Activated CD4-positive, alpha-beta T cell treated with anti-CD3 and anti-CD28 coated beads for 24 hours (primary cell): ENCODE measurements at regions not wholly inside any gene's neighbourhood (a gene's known extent, or its start where the extent isn't known, plus 50 kb on each side); places are given as distances from the start of the nearest gene placed in this dataset.

Experiments used
- DNase-seq, 2 donors: peaks; one replicate each; pipeline ENCODE4 v3.0.0-alpha.2; 2020; ENCODE audit warnings: low read depth in 2 of 2

- DNase-seq, result no peak
These were observed 447.0 kb downstream of the SLC16A7 start for GRCh38 chr12:60042835-60043234.

DNA sequence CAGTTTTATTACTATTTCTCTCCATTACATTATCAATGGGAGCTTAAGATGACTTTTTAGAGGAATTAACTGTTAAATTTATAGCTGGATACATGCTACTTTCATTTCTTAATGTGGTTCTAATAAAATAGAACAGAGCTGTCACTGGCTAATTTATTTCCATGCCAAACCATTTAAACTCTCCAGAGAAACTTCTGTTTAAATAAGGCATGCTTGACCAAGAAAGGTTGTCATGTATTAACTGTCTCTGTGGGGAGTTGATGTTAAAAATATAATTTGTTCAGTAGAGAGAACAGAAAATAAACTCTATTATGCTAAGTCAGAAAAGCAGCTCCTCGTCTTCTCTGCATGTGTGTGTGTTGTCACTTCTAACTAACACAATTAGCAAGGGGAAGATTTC is 447.4 kb downstream of the SLC16A7 start:
- DNase-seq, result no peak

- DNase-seq, result no peak
These were observed 456.7 kb downstream of the SLC16A7 start for GRCh38 chr12:60052483-60052882.

DNA sequence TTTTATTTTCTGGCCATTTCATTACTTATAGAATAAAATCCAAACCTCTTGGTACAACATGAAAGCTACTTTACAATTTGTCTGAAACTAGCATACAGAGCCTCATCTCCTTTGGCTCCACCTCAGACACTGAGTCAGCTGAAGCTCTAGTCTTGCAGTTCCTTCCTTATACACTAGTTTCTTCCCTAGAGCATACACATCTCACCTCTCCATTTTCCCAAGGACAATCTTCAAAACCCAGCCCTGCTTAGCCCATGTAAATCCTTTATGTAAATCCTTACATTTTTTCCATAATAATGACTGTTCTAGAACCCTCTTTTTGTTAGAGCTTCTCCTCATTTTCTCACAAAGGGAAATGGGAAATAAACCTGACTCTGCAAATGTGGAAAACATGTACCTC is 463.4 kb downstream of the SLC16A7 start:
- no peak for DNase-seq

- no peak for DNase-seq
These were observed 470.8 kb downstream of the SLC16A7 start for GRCh38 chr12:60066655-60067054.

DNA sequence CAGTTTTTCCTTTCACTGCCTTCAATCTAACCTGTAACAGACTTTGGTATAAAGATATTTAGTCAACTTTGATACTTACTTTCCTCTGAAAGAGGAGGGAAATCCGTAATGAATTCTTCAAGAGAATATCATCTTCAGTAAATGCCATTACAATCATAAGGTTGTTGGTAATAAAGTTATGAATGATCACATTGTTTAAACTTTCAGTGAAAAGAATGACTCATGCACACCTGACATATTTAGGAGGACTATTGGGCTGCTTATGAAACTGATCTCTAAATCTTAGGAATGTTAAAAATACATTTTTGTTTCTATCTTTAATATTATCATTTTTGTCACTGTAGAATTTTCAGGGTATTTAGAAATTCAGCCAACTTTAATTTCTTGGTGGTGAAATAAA is 474.7 kb downstream of the SLC16A7 start:
- no peak for DNase-seq

DNA sequence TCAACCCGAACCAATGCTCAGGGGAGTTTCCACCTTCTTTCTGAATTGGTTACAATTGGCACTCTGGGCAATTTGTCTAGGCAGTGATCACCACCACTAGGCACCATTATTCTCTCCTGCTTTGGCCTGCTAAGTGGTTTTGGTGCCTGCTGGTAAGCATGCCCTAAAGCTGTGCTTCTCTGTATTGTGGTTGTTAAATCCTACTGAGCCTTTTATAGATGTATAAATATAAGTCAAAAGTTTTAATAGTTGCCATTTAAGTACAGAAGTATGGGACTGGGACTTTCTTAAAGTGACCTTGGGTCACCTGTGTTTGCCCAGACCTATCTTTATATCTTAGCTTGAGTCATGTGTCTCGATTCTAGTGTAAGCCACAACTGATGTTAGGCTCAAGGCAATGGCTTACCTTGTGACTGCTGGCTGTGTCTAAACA is 475.9 kb downstream of the SLC16A7 start:
- no peak for DNase-seq

DNA sequence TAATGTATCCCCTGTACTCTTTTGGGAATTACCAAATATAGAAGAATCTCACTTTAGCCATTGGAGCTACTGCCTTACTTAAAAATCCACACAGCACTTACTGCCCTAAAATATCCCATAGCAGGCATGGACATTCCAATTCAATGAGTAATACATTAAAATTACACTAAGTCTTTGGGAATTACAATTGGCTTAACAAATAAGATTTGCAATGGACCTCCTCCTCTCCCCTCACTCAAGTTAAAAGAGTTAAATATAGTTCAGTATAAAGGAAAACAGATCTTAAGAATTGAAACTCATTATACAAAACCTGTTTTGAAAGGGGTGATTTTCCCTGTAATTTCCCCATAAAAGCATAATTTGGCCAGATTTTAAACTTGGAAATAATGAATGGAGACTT is 477.1 kb downstream of the SLC16A7 start:
- DNase-seq, result no peak

DNA sequence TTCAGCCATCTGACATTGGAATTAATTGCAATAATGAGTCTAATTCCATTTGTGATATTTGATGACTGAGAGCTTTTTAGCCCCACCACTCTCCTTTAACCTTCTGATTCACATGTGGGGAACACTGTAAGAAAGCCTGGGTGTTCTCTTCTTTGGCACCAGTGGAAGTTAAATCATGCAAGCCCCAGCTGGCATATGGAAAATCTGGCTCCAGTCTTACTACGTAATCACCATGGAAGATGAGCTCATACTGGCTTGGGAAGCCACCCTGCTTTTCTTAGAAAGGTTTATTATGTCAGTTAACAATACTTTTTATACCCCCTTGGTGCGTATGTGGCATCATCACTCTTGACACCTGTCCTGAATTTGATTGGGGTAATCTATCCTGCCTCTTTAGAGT is 479.3 kb downstream of the SLC16A7 start:
- no peak for DNase-seq

- no peak for DNase-seq
These were observed 482.2 kb downstream of the SLC16A7 start for GRCh38 chr12:60078026-60078425.

GRCh38 chr12:60093428-60093827 is 497.6 kb downstream of the SLC16A7 start:
- DNase-seq, result no peak

- DNase-seq, result no peak
These were observed 498.6 kb downstream of the SLC16A7 start for GRCh38 chr12:60094436-60094835.

- no peak for DNase-seq
These were observed 500.9 kb downstream of the SLC16A7 start for GRCh38 chr12:60096727-60097126.

GRCh38 chr12:60100160-60100559 is 504.3 kb downstream of the SLC16A7 start:
- DNase-seq, result no peak

DNA sequence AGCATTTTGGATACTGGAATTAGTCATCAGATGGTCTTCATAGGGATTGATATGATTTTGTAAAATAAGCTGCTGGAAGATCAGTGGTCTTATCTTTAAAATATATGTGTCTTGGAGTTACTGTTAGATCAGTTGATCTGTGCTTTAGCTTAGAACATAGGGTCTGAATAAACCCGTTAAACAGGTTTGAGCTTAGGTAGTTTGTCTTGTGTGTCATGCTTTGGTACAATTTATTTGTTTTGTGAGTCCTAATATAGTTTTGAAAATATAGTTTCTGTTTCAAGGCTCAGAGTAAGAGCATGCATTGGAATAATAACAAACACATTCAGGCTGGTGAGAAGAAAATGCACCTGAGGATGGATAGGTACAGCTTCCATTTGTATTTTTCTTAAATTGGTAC is 505.0 kb downstream of the SLC16A7 start:
- no peak for DNase-seq

DNA sequence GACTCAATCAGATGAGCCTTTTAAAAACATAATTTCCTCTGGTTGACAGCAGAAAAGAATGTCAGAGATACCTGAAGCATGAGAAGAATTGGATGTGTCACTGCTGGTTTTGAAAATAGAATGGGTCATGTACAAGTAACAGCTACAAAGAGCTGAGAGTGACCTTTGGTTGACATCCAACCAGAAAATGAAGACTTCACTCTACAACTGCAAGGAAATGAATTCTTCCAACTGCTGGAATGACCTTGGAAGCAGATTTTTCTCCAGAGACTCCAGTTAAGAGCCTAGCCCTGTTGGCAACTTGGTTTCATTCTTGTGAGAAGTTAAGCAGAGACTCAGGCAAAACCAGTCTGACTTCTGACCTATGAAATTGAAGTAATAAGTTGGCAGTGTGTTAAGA is 505.9 kb downstream of the SLC16A7 start:
- DNase-seq, result no peak

DNA sequence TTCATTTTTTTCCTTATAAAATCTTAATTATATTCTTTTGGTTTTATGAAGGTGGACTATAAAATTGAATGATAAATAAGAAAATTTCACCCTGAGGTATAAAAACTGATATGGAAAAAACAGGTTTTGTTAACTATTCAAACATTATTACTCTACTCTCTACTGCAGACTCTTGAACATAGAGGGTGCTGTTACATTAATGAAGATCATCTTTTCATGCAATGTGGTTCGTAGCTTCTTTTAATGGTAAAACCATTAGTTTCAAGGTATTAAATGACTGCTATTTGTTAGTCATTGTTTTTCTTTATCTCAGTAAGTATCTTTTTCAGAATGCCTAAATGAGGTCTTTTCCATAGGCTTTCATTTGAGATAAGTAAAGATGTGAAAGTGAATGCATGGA is 510.4 kb downstream of the SLC16A7 start:
- DNase-seq, result no peak

DNA sequence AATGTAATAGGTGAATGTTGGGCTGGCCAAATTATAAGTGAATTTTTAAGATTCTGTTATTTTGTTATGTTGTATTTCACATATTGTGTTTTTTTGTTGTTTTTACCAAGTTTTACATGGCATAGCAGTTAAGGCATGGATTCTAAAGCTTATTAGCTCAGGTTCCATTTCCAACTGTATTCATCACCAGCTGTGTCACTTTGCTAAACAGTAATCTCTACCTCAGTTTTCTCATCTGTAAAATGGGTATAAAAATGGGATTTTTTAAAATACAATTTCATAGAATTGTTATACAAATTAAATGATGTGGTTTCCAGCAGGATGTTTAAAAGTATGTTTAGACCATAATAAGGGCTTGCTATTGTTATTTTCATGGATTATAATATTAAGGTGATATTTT is 512.2 kb downstream of the SLC16A7 start:
- no peak for DNase-seq

GRCh38 chr12:60112063-60112462 is 516.2 kb downstream of the SLC16A7 start:
- DNase-seq, result no peak

DNA sequence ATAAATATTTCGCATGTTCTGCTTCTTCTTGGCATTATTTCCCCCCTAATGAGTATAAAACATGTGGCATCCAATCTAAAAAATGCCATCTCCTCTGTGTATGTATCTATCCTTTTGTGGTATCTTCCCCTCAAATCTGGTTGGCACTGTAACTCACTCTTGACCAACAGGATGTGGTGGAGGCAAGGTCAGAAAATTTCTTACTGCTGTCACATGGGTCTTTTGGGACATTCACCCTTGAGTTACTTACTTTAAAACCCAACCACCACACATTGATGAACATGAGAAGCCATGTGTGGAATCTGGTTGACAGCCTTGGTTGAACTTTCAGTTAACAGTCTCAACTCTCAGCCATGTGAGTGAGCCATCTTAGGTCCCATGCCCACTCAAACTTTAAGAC is 516.9 kb downstream of the SLC16A7 start:
- no peak for DNase-seq

DNA sequence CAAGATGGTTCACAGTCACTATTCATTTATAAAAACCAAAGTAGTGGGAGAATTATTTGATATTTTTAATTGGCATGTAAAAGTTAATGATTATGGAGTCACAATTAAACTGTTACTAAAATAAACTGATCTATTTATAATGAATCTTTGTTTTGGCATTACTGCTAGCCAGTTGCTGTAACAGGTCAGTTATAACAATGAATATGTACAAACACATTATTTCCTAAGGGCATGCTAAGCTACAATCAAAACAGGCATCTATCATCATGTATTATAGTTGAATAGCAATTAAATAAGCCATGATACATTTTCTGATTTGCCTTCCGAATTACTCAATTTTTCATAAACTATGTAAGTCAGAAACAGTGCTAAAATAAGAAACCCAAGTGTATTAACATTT is 518.3 kb downstream of the SLC16A7 start:
- DNase-seq, result no peak

- no peak for DNase-seq
These were observed 523.5 kb downstream of the SLC16A7 start for GRCh38 chr12:60119327-60119726.

GRCh38 chr12:60120199-60120598 is 524.4 kb downstream of the SLC16A7 start:
- no peak for DNase-seq

GRCh38 chr12:60123557-60123956 is 527.7 kb downstream of the SLC16A7 start:
- DNase-seq, result no peak

DNA sequence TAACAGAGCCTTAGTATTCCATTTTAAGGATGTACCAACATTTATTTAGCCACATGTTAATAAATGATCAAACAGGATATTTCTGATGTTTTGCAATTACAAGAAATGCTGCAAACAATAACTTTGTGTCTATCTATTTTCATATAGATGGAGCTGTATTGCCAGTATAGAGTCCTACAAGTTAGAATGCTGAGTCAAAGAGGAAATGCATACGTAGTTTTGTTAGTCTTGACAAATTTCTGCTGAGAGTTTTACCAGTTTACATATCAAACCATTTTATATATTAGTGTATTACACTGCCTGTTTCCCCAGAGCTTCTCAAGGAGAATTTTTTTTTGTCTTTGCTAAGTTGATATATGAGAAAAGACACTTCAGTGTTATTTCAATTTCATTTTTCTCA is 541.7 kb downstream of the SLC16A7 start:
- DNase-seq, result no peak
